ENCODE measurements at regions not wholly inside any gene's neighbourhood (a gene's known extent, or its start where the extent isn't known, plus 50 kb on each side); places are given as distances from the start of the nearest gene placed in this dataset.

GRCh38 chr12:94798113-94798512 is 147.8 kb upstream of the TMCC3 start:
- Mint-ChIP-seq H3K27me3 (no peaks in the 10 kb centered on the region), H3K27ac (no peak overlapping the region), H3K36me3 (ENCODE audit: insufficient read depth) (no peaks in the 10 kb centered on the region), H3K4me1 (ENCODE audit: low read depth) (peaks cover 4% of the 10 kb centered on the region), H3K4me3 (ENCODE audit: low read depth) (no peak overlapping the region), H3K9me3 (ENCODE audit: low read depth) (no peaks in the 10 kb centered on the region)
- DNase-seq (ENCODE audit: low spot score, unreplicated experiment): no peak
- TF ChIP-seq CTCF (IDR thresholded peaks at IDR 0.05; ENCODE audit: unreplicated experiment): no peak

- H3K4me3 Mint-ChIP-seq (ENCODE audit: low read depth): no peak overlapping the region
- H3K4me1 Mint-ChIP-seq (ENCODE audit: low read depth): no peaks in the 10 kb centered on the region
- no peak for DNase-seq (ENCODE audit: low spot score, unreplicated experiment)
- H3K36me3 Mint-ChIP-seq (ENCODE audit: insufficient read depth): no peaks in the 10 kb centered on the region
- no peaks in the 10 kb centered on the region for H3K9me3 Mint-ChIP-seq (ENCODE audit: low read depth)
- peaks cover under 1% of the 10 kb centered on the region for H3K27me3 Mint-ChIP-seq
- TF ChIP-seq CTCF (IDR thresholded peaks at IDR 0.05; ENCODE audit: unreplicated experiment): no peak
- H3K27ac Mint-ChIP-seq: no peak overlapping the region
Observed at GRCh38 chr12:94795520-94795919, 145.2 kb upstream of the TMCC3 start.

- H3K27me3 Mint-ChIP-seq: peaks cover 3% of the 10 kb centered on the region
- no peak overlapping the region for H3K27ac Mint-ChIP-seq
- no peaks in the 10 kb centered on the region for H3K36me3 Mint-ChIP-seq (ENCODE audit: insufficient read depth)
- no peaks in the 10 kb centered on the region for H3K4me1 Mint-ChIP-seq (ENCODE audit: low read depth)
- TF ChIP-seq CTCF (IDR thresholded peaks at IDR 0.05; ENCODE audit: unreplicated experiment): no peak
- no peaks in the 10 kb centered on the region for H3K9me3 Mint-ChIP-seq (ENCODE audit: low read depth)
- H3K4me3 Mint-ChIP-seq (ENCODE audit: low read depth): no peak overlapping the region
- no peak for DNase-seq (ENCODE audit: low spot score, unreplicated experiment)
Observed at GRCh38 chr12:94795044-94795443, 144.7 kb upstream of the TMCC3 start.

- Mint-ChIP-seq H3K27ac (no peak overlapping the region), H3K27me3 (peaks cover 3% of the 10 kb centered on the region), H3K9me3 (ENCODE audit: low read depth) (no peaks in the 10 kb centered on the region), H3K4me1 (ENCODE audit: low read depth) (no peaks in the 10 kb centered on the region), H3K4me3 (ENCODE audit: low read depth) (no peak overlapping the region), H3K36me3 (ENCODE audit: insufficient read depth) (no peaks in the 10 kb centered on the region)
- DNase-seq (ENCODE audit: low spot score, unreplicated experiment): no peak
- no peak for TF ChIP-seq CTCF (IDR thresholded peaks at IDR 0.05; ENCODE audit: unreplicated experiment)
Observed at GRCh38 chr12:94793191-94793595, 142.8 kb upstream of the TMCC3 start.

GRCh38 chr12:94792693-94793092 is 142.3 kb upstream of the TMCC3 start:
- Mint-ChIP-seq H3K36me3 (ENCODE audit: insufficient read depth) (no peaks in the 10 kb centered on the region), H3K27me3 (peaks cover 3% of the 10 kb centered on the region), H3K4me3 (ENCODE audit: low read depth) (no peak overlapping the region), H3K4me1 (ENCODE audit: low read depth) (no peaks in the 10 kb centered on the region), H3K9me3 (ENCODE audit: low read depth) (no peaks in the 10 kb centered on the region), H3K27ac (no peak overlapping the region)
- no peak for DNase-seq (ENCODE audit: low spot score, unreplicated experiment)
- no peak for TF ChIP-seq CTCF (IDR thresholded peaks at IDR 0.05; ENCODE audit: unreplicated experiment)
